HepG2 (cell line): ENCODE measurements at regions not wholly inside any gene's neighbourhood (a gene's known extent, or its start where the extent isn't known, plus 50 kb on each side); places are given as distances from the start of the nearest gene placed in this dataset.

Experiments
- BRD4 ChIP-seq: sonication (generic); formaldehyde crosslinking; IDR thresholded peaks from 2 replicates; pipeline ENCODE4 v1.4.0; 2020; ENCODE audit warnings: missing genetic modification reagents
- CCDC6 ChIP-seq: sonication (generic); formaldehyde crosslinking; IDR thresholded peaks from 2 replicates; pipeline ENCODE4 v1.8.1; 2022; ENCODE audit warnings: mild to moderate bottlenecking, missing genetic modification reagents, moderate library complexity
- GATAD2A ChIP-seq: IDR thresholded peaks from 2 replicates; pipeline ENCODE4 v1.6.1; 2016
- KDM6A ChIP-seq: IDR thresholded peaks from 2 replicates; pipeline ENCODE4 v1.6.1; 2016; ENCODE audit warnings: low read depth
- NFAT5 ChIP-seq: sonication (generic); formaldehyde crosslinking; IDR thresholded peaks from 2 replicates; pipeline ENCODE4 v1.4.0; 2020; ENCODE audit warnings: missing genetic modification reagents
- PCBP2 ChIP-seq: fragments of 200-400 bp; formaldehyde crosslinking; optimal IDR thresholded peaks from 2 replicates; pipeline ENCODE3; 2018; ENCODE audit warnings: low read length, low read depth; ENCODE audit not compliant: poor library complexity, severe bottlenecking
- SMYD3 ChIP-seq: sonication (generic); formaldehyde crosslinking; IDR thresholded peaks from 2 replicates; pipeline ENCODE4 v1.8.1; 2023; ENCODE audit warnings: mild to moderate bottlenecking, missing genetic modification reagents
- ZBTB1 ChIP-seq: sonication (generic); formaldehyde crosslinking; IDR thresholded peaks from 2 replicates; pipeline ENCODE4 v1.4.0; 2020; ENCODE audit warnings: missing genetic modification reagents, borderline replicate concordance
- ZBTB21 ChIP-seq: sonication (generic); formaldehyde crosslinking; IDR thresholded peaks from 2 replicates; pipeline ENCODE4 v1.4.0; 2020; ENCODE audit warnings: missing genetic modification reagents
- ZBTB42 ChIP-seq: sonication (generic); formaldehyde crosslinking; IDR thresholded peaks from 2 replicates; pipeline ENCODE4 v1.5.0; 2020; ENCODE audit warnings: mild to moderate bottlenecking, missing genetic modification reagents
- ZFP90 ChIP-seq: sonication (generic); formaldehyde crosslinking; IDR thresholded peaks from 2 replicates; pipeline ENCODE4 v1.8.0; 2022; ENCODE audit warnings: missing genetic modification reagents, mild to moderate bottlenecking, inconsistent platforms, borderline replicate concordance
- ZNF34 ChIP-seq: sonication (generic); formaldehyde crosslinking; IDR thresholded peaks from 2 replicates; pipeline ENCODE4 v1.4.0; 2020; ENCODE audit warnings: mild to moderate bottlenecking, missing genetic modification reagents, borderline replicate concordance
- ZNF720 ChIP-seq: sonication (generic); formaldehyde crosslinking; IDR thresholded peaks from 2 replicates; pipeline ENCODE4 v1.4.0; 2020; ENCODE audit warnings: missing genetic modification reagents
- ZNF747 ChIP-seq: sonication (generic); formaldehyde crosslinking; IDR thresholded peaks from 2 replicates; pipeline ENCODE4 v1.8.1; 2023; ENCODE audit warnings: missing genetic modification reagents, mild to moderate bottlenecking, borderline replicate concordance
- ZNF792 ChIP-seq: IDR thresholded peaks from 2 replicates; pipeline ENCODE4 v1.6.1; 2016
- TF ChIP-seq, protein P1 (sequence below): IDR thresholded peaks from 2 replicates; pipeline ENCODE4 v1.6.1; 2016; ENCODE audit warnings: low read depth, control low read depth
- TF ChIP-seq, protein P2 (sequence below): sonication (generic); formaldehyde crosslinking; conservative IDR thresholded peaks from 2 replicates; pipeline ENCODE4 v1.4.0; 2020; ENCODE audit warnings: missing genetic modification reagents

GRCh38 chr22:27627444-27627833 lies 174.1 kb downstream of the MN1 start (continued):
- TF ChIP-seq ZNF792 (CRISPR knock-in tag) (peak; percentile 32; the same call in 1 of the 2 replicates), ZNF747 (CRISPR knock-in tag) (no peak), PCBP2 (no peak), ZBTB42 (CRISPR knock-in tag) (no peak), CCDC6 (CRISPR knock-in tag) (no peak), ZNF34 (no peak), NFAT5 (CRISPR knock-in tag) (no peak), SMYD3 (no peak), ZBTB1 (CRISPR knock-in tag) (no peak), GATAD2A (CRISPR knock-in tag) (peak; percentile 60; the same call in 1 of the 2 replicates), ZBTB21 (CRISPR knock-in tag) (peak; percentile 11; the same call in 1 of the 2 replicates), BRD4 (CRISPR knock-in tag) (no peak), ZFP90 (no peak), ZNF720 (no peak), KDM6A (CRISPR knock-in tag) (no peak)
- TF ChIP-seq, protein P1, sequence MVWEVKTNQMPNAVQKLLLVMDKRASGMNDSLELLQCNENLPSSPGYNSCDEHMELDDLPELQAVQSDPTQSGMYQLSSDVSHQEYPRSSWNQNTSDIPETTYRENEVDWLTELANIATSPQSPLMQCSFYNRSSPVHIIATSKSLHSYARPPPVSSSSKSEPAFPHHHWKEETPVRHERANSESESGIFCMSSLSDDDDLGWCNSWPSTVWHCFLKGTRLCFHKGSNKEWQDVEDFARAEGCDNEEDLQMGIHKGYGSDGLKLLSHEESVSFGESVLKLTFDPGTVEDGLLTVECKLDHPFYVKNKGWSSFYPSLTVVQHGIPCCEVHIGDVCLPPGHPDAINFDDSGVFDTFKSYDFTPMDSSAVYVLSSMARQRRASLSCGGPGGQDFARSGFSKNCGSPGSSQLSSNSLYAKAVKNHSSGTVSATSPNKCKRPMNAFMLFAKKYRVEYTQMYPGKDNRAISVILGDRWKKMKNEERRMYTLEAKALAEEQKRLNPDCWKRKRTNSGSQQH: no peak
- TF ChIP-seq, protein P2, sequence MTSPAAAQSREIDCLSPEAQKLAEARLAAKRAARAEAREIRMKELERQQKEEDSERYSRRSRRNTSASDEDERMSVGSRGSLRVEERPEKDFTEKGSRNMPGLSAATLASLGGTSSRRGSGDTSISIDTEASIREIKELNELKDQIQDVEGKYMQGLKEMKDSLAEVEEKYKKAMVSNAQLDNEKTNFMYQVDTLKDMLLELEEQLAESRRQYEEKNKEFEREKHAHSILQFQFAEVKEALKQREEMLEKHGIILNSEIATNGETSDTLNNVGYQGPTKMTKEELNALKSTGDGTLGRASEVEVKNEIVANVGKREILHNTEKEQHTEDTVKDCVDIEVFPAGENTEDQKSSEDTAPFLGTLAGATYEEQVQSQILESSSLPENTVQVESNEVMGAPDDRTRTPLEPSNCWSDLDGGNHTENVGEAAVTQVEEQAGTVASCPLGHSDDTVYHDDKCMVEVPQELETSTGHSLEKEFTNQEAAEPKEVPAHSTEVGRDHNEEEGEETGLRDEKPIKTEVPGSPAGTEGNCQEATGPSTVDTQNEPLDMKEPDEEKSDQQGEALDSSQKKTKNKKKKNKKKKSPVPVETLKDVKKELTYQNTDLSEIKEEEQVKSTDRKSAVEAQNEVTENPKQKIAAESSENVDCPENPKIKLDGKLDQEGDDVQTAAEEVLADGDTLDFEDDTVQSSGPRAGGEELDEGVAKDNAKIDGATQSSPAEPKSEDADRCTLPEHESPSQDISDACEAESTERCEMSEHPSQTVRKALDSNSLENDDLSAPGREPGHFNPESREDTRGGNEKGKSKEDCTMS: no peak
